ENCODE measurements at regions not wholly inside any gene's neighbourhood (a gene's known extent, or its start where the extent isn't known, plus 50 kb on each side); places are given as distances from the start of the nearest gene placed in this dataset.

- TF ChIP-seq EZH2phosphoT487 (IDR thresholded peaks at IDR 0.05; ENCODE audit: borderline replicate concordance, low read length), result no peak
- peak; percentile 42; the same call in 1 of the 2 replicates for TF ChIP-seq CTCF (conservative IDR thresholded peaks at IDR 0.05; ENCODE audit: low read depth, low read length)
Observed at GRCh38 chr12:22121224-22121623, 75.2 kb downstream of the CMAS start.

Data from PC-3 (cell line).